Endothelial cell of umbilical vein (primary cell): ENCODE measurements at regions not wholly inside any gene's neighbourhood (a gene's known extent, or its start where the extent isn't known, plus 50 kb on each side); places are given as distances from the start of the nearest gene placed in this dataset.

Experiments used
- BruUV-seq: library from RNA; stranded (reverse); fragments of 400-500 nt; replicated peaks from 2 replicates; lab custom pipeline; 2021; lab: Mats Ljungman, UMichigan
- CTCF ChIA-PET: fragments of 300-600, 350-600 bp; sonication (Branson Sonifier 250); formaldehyde crosslinking; loops from one replicate; lab custom pipeline; 2021; ENCODE audit warnings: antibody characterized with exemption, inconsistent platforms; lab: Charles Lee
- POLR2A ChIA-PET: fragments of 300-600, 350-600 bp; sonication (Branson Sonifier 250); formaldehyde crosslinking; loops from one replicate; lab custom pipeline; 2021; ENCODE audit warnings: antibody characterized with exemption, inconsistent platforms; lab: Charles Lee
- DNase-seq: peaks from one replicate; pipeline ENCODE4 v3.0.0-alpha.2; 2011; ENCODE audit warnings: low read depth, low spot score
- FAIRE-seq: peaks from 2 replicates; lab custom pipeline; 2011; peaks lifted over from hg19 to GRCh38; lab: Jason Lieb, UNC
- H2AFZ ChIP-seq: 2 replicates; pipeline ENCODE4 v1.6.0; 2012; ENCODE audit warnings: low read depth, low read length, control low read depth, inconsistent platforms
- H3K27ac ChIP-seq: 2 replicates; pipeline ENCODE4 v1.5.1; 2011; ENCODE audit warnings: low read depth, mild to moderate bottlenecking, control low read depth, low read length, moderate library complexity; ENCODE audit not compliant: insufficient read depth
- H3K27me3 ChIP-seq, 2 experiments: 2 replicates each; pipeline versions ENCODE4 v1.6.0 to v1.6.1; 2011; ENCODE audit warnings: low read length in 2 of 2, mixed read lengths in 1 of 2; ENCODE audit not compliant: control insufficient read depth in 2 of 2, insufficient read depth in 2 of 2
- H3K36me3 ChIP-seq, 2 experiments: 2 replicates in 1 of 2; 3 replicates in 1 of 2; pipeline ENCODE4 v1.5.1; 2011; ENCODE audit warnings: low read length in 2 of 2, mild to moderate bottlenecking in 1 of 2, moderate library complexity in 1 of 2; ENCODE audit not compliant: control insufficient read depth in 2 of 2, insufficient read depth in 2 of 2; ENCODE audit errors: extremely low read depth in 1 of 2
- H3K4me1 ChIP-seq: 3 replicates; pipeline ENCODE4 v1.5.1; 2011; ENCODE audit warnings: mild to moderate bottlenecking, low read length; ENCODE audit not compliant: control insufficient read depth, insufficient read depth; ENCODE audit errors: extremely low read depth
- H3K4me2 ChIP-seq: 2 replicates; pipeline ENCODE4 v1.6.1; 2011; ENCODE audit warnings: low read length, control low read depth, mixed read lengths; ENCODE audit not compliant: insufficient read depth
- H3K4me3 ChIP-seq, 3 experiments: fragments of 200-600 bp in 1 of 3; sonication (generic), shearing (Covaris generic) in 1 of 3; replicated peaks in 1 of 3; 2 replicates each; pipeline ENCODE4 v1.5.1; 2011 to 2016; ENCODE audit warnings: control low read depth in 3 of 3, low read length in 3 of 3, mild to moderate bottlenecking in 2 of 3, inconsistent platforms in 1 of 3, low read depth in 1 of 3, moderate library complexity in 1 of 3; ENCODE audit not compliant: insufficient read depth in 1 of 3
- H3K79me2 ChIP-seq: 2 replicates; pipeline ENCODE4 v1.6.0; 2012; ENCODE audit warnings: low read length, inconsistent platforms; ENCODE audit not compliant: control insufficient read depth, insufficient read depth
- H3K9ac ChIP-seq: replicated peaks from 2 replicates; pipeline ENCODE3; 2011; ENCODE audit warnings: low read length, control low read depth; ENCODE audit not compliant: insufficient read depth; ENCODE audit errors: extremely low read depth
- H3K9me1 ChIP-seq: replicated peaks from 3 replicates; pipeline ENCODE4 v1.6.0; 2011; ENCODE audit warnings: mild to moderate bottlenecking, low read length; ENCODE audit not compliant: control insufficient read depth, insufficient read depth; ENCODE audit errors: extremely low read depth
- H3K9me3 ChIP-seq: replicated peaks from 2 replicates; pipeline ENCODE4 v1.5.1; 2012; ENCODE audit warnings: low read length, inconsistent platforms; ENCODE audit not compliant: control insufficient read depth, insufficient read depth
- H4K20me1 ChIP-seq: replicated peaks from 2 replicates; pipeline ENCODE3; 2011; ENCODE audit warnings: mild to moderate bottlenecking, low read length; ENCODE audit not compliant: control insufficient read depth, insufficient read depth; ENCODE audit errors: extremely low read depth
- EZH2 ChIP-seq: IDR thresholded peaks from 2 replicates; pipeline ENCODE4 v1.6.1; 2012; ENCODE audit warnings: borderline replicate concordance, low read depth, mild to moderate bottlenecking, moderate library complexity, low read length, inconsistent platforms; ENCODE audit not compliant: severe bottlenecking
- FOS ChIP-seq: IDR thresholded peaks from 2 replicates; pipeline ENCODE4 v1.6.1; 2011; ENCODE audit warnings: mild to moderate bottlenecking, low read length, moderate library complexity, borderline replicate concordance; ENCODE audit not compliant: insufficient read depth
- GATA2 ChIP-seq: IDR thresholded peaks from 2 replicates; pipeline ENCODE4 v1.7.0; 2011; ENCODE audit warnings: low read depth, mild to moderate bottlenecking, moderate library complexity, mixed read lengths, low read length; ENCODE audit not compliant: insufficient read length, insufficient read depth
- MYC ChIP-seq: IDR thresholded peaks from one replicate; pipeline ENCODE4 v1.6.1; 2011; ENCODE audit warnings: mild to moderate bottlenecking, low read depth, low read length
- POLR2A ChIP-seq: IDR thresholded peaks from 2 replicates; pipeline ENCODE4 v1.6.1; 2012; ENCODE audit warnings: low read depth, mild to moderate bottlenecking, control low read depth, low read length
- POLR2AphosphoS5 ChIP-seq: IDR thresholded peaks from 2 replicates; pipeline ENCODE4 v1.6.1; 2012; ENCODE audit warnings: low read depth, mild to moderate bottlenecking, control low read depth, low read length, moderate library complexity; ENCODE audit not compliant: insufficient read depth
- dilution Hi-C: fragments of 300-500 bp; cut with MboI; formaldehyde crosslinking; loops from one replicate; pipeline ENCODE4 v1.15.0; 2019; ENCODE audit warnings: low sequenced_read_pairs; ENCODE audit not compliant: extremely low pct_ligation_motif_present
- intact Hi-C: fragments of 100-400 bp; cut with micrococcal nuclease; formaldehyde crosslinking; loops from one replicate; pipeline ENCODE4 v1.10.0; 2022
- TF ChIP-seq, protein P1 (sequence below): IDR thresholded peaks from 2 replicates; pipeline ENCODE4 v1.6.1; 2011; ENCODE audit not compliant: insufficient read depth, insufficient read length
- TF ChIP-seq, protein P2 (sequence below), 2 donors: IDR thresholded peaks; 1 replicate in 1 of 2; 2 replicates in 1 of 2; pipeline ENCODE4 v1.5.1; 2011; ENCODE audit warnings: low read length in 2 of 2, mild to moderate bottlenecking in 2 of 2, moderate library complexity in 2 of 2, control low read depth in 1 of 2, inconsistent platforms in 1 of 2, low read depth in 1 of 2; ENCODE audit not compliant: insufficient read depth in 1 of 2; ENCODE audit errors: extremely low read depth in 1 of 2

DNA sequence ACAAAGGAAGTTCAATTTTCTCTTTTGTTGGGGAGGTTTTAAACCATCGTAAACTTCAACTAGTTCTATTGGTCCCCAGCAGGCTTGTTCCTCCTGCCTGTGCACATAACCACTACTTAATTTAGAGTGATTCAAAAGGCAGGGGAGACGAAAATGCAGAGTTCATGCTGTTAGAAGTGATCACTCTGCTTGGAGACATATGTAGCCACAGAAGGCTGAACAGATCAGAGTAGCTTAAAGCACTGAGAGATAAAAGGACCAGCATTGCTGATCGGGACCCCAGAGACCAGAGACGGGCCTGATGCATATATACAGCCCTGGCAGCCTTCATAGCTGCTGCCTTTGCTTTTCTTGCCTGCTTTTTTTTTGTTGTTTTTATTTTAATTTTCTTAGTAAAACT lies 662.0 kb upstream of the CPEB2 start:
- ChIA-PET CTCF (no interaction called here), POLR2A (no interaction called here)
- dilution Hi-C loops (no loop called here), intact Hi-C loops (loop anchor here (1.0 kb wide), 1 partner anchor 20 kb away; no protein-coding TSS in a partner anchor)
- no peak overlapping the region for H3K27ac ChIP-seq
- FAIRE-seq = no peak
- H3K79me2 ChIP-seq = no peaks in the 10 kb centered on the region
- TF ChIP-seq, protein P1, sequence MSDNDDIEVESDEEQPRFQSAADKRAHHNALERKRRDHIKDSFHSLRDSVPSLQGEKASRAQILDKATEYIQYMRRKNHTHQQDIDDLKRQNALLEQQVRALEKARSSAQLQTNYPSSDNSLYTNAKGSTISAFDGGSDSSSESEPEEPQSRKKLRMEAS = no peak
- TF ChIP-seq MYC (no peak), FOS (no peak), POLR2A (no peak), POLR2AphosphoS5 (no peak), GATA2 (no peak), EZH2 (no peak)
- TF ChIP-seq, protein P2, sequence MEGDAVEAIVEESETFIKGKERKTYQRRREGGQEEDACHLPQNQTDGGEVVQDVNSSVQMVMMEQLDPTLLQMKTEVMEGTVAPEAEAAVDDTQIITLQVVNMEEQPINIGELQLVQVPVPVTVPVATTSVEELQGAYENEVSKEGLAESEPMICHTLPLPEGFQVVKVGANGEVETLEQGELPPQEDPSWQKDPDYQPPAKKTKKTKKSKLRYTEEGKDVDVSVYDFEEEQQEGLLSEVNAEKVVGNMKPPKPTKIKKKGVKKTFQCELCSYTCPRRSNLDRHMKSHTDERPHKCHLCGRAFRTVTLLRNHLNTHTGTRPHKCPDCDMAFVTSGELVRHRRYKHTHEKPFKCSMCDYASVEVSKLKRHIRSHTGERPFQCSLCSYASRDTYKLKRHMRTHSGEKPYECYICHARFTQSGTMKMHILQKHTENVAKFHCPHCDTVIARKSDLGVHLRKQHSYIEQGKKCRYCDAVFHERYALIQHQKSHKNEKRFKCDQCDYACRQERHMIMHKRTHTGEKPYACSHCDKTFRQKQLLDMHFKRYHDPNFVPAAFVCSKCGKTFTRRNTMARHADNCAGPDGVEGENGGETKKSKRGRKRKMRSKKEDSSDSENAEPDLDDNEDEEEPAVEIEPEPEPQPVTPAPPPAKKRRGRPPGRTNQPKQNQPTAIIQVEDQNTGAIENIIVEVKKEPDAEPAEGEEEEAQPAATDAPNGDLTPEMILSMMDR (IDR thresholded peaks at IDR 0.05; ENCODE audit: extremely low read depth in 1 of 2, insufficient read depth in 1 of 2, low read depth in 1 of 2, low read length in 2 of 2) = no peak
- no peak overlapping the region for H3K9ac ChIP-seq
- no peaks in the 10 kb centered on the region for H3K4me1 ChIP-seq
- no peaks in the 10 kb centered on the region for H3K9me1 ChIP-seq
- no peak overlapping the region for H3K4me3 ChIP-seq
- BruUV-seq = no TSS peak
- H4K20me1 ChIP-seq = no peaks in the 10 kb centered on the region
- no peaks in the 10 kb centered on the region for H3K9me3 ChIP-seq
- no peak overlapping the region for H2AFZ ChIP-seq
- DNase-seq = no peak
- no peak overlapping the region for H3K4me2 ChIP-seq
- H3K27me3 ChIP-seq = no peaks in the 10 kb centered on the region
- H3K36me3 ChIP-seq = no peaks in the 10 kb centered on the region
